ENCODE measurements at regions not wholly inside any gene's neighbourhood (a gene's known extent, or its start where the extent isn't known, plus 50 kb on each side); places are given as distances from the start of the nearest gene placed in this dataset.

GRCh38 chr7:52154382-52154781 is 837.8 kb upstream of the COBL start:
- no peak for TF ChIP-seq POLR2A (IDR thresholded peaks at IDR 0.05; ENCODE audit: low read depth, low read length)
- TF ChIP-seq POLR2AphosphoS5 (IDR thresholded peaks at IDR 0.05; ENCODE audit: low read depth, low read length), result no peak
- no peak for TF ChIP-seq SPI1 (IDR thresholded peaks at IDR 0.05; ENCODE audit: low read depth, low read length)
- TF ChIP-seq TAF1 (IDR thresholded peaks at IDR 0.05; ENCODE audit: low read depth, low read length), result no peak
- TF ChIP-seq PAX5 (IDR thresholded peaks at IDR 0.05; ENCODE audit: insufficient read depth, low read length, severe bottlenecking), result no peak
- TF ChIP-seq POU2F2 (IDR thresholded peaks at IDR 0.05; ENCODE audit: low read depth, low read length), result no peak
